ENCODE measurements at regions not wholly inside any gene's neighbourhood (a gene's known extent, or its start where the extent isn't known, plus 50 kb on each side); places are given as distances from the start of the nearest gene placed in this dataset.
"Not testable (repeated sequence)": the region's sequence is repeated elsewhere in the genome, so short reads cannot be mapped to it uniquely, and the experiment has no call there.

- H3K4me1 ChIP-seq: no peaks in the 10 kb centered on the region
- H3K4me3 ChIP-seq: no peak overlapping the region
- H3K27ac ChIP-seq: no peak overlapping the region
- H3K9me3 ChIP-seq: no peaks in the 10 kb centered on the region
- intact Hi-C loops (cut with DNase I; ENCODE audit: low total_unique reads): no loop called here
- H3K36me3 ChIP-seq: no peaks in the 10 kb centered on the region
- DNase-seq: no peak
- H3K27me3 ChIP-seq: no peaks in the 10 kb centered on the region
- TF ChIP-seq POLR2A (IDR thresholded peaks at IDR 0.05): no peak
- TF ChIP-seq, protein P1, sequence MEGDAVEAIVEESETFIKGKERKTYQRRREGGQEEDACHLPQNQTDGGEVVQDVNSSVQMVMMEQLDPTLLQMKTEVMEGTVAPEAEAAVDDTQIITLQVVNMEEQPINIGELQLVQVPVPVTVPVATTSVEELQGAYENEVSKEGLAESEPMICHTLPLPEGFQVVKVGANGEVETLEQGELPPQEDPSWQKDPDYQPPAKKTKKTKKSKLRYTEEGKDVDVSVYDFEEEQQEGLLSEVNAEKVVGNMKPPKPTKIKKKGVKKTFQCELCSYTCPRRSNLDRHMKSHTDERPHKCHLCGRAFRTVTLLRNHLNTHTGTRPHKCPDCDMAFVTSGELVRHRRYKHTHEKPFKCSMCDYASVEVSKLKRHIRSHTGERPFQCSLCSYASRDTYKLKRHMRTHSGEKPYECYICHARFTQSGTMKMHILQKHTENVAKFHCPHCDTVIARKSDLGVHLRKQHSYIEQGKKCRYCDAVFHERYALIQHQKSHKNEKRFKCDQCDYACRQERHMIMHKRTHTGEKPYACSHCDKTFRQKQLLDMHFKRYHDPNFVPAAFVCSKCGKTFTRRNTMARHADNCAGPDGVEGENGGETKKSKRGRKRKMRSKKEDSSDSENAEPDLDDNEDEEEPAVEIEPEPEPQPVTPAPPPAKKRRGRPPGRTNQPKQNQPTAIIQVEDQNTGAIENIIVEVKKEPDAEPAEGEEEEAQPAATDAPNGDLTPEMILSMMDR (IDR thresholded peaks at IDR 0.05): no peak
Measured at GRCh38 chr4:117699595-117699994, 334.7 kb upstream of the NDST3 start.

- H3K9me3 ChIP-seq: no peaks in the 10 kb centered on the region
- H3K27ac ChIP-seq: no peak overlapping the region
- DNase-seq: no peak
- no peak for TF ChIP-seq POLR2A (IDR thresholded peaks at IDR 0.05)
- TF ChIP-seq, protein P1 (IDR thresholded peaks at IDR 0.05): no peak
- intact Hi-C loops (cut with DNase I; ENCODE audit: low total_unique reads): no loop called here
- no peaks in the 10 kb centered on the region for H3K27me3 ChIP-seq
- no peaks in the 10 kb centered on the region for H3K4me1 ChIP-seq
- H3K36me3 ChIP-seq: no peaks in the 10 kb centered on the region
- H3K4me3 ChIP-seq: no peak overlapping the region
Measured at GRCh38 chr4:117700111-117700892, 334.0 kb upstream of the NDST3 start.

DNA sequence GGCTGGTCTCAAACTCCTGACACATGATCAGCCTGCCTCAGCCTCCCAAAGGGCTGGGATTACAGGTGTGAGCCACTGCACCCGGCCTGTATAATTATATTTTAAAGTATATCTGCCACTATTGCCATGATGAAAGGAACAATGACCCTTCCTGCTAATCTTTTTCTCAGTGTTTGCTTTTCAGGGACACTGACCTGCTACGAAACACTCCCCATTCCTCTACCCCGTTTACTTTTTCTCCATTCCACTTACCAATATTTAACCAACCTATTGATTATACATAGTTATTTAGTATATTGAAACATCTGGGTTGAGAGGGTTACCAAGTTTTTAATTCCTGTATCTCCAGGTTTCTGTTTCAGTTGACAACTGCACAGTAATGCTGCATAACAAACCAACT lies 331.9 kb upstream of the NDST3 start:
- no peak for DNase-seq
- no peak overlapping the region for H3K4me3 ChIP-seq
- H3K36me3 ChIP-seq: no peaks in the 10 kb centered on the region
- intact Hi-C loops (cut with DNase I; ENCODE audit: low total_unique reads): no loop called here
- no peaks in the 10 kb centered on the region for H3K4me1 ChIP-seq
- H3K27me3 ChIP-seq: no peaks in the 10 kb centered on the region
- TF ChIP-seq, protein P1 (IDR thresholded peaks at IDR 0.05): no peak
- no peak for TF ChIP-seq POLR2A (IDR thresholded peaks at IDR 0.05)
- no peak overlapping the region for H3K27ac ChIP-seq
- no peaks in the 10 kb centered on the region for H3K9me3 ChIP-seq

DNA sequence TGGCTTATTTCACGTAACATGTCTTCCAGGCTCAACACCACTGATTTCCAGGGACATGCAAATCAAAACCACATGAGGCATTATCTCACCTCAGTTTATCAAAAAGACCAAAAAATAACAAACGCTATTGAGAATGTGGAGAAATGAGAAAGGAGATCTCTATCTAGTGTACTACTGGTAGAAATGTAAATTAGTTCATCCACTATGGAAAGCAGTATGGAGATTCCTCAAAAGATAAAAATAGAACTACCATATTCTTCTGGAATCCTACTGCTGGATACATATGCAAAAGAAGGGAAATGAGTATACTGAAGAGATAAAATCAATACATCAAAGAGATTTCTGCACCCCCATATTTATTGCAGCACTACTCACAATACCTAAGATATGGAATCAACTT lies 329.6 kb upstream of the NDST3 start:
- no peak overlapping the region for H3K4me3 ChIP-seq

GRCh38 chr4:117740736-117741135 lies 293.6 kb upstream of the NDST3 start:
- intact Hi-C loops (cut with DNase I; ENCODE audit: low total_unique reads): no loop called here
- Histone ChIP-seq H3K27ac (no peak overlapping the region), H3K4me3 (no peak overlapping the region), H3K4me1 (no peaks in the 10 kb centered on the region), H3K27me3 (no peaks in the 10 kb centered on the region), H3K9me3 (no peaks in the 10 kb centered on the region), H3K36me3 (no peaks in the 10 kb centered on the region)
- no peak for DNase-seq
- TF ChIP-seq, protein P1 (IDR thresholded peaks at IDR 0.05): no peak
- no peak for TF ChIP-seq POLR2A (IDR thresholded peaks at IDR 0.05)

More for the DNA sequence above, 329.6 kb upstream of the NDST3 start:
- no peaks in the 10 kb centered on the region for H3K36me3 ChIP-seq
- no peaks in the 10 kb centered on the region for H3K27me3 ChIP-seq
- no peaks in the 10 kb centered on the region for H3K4me1 ChIP-seq
- no peak for DNase-seq
- H3K9me3 ChIP-seq: no peaks in the 10 kb centered on the region
- H3K27ac ChIP-seq: no peak overlapping the region
- TF ChIP-seq POLR2A (IDR thresholded peaks at IDR 0.05): no peak
- TF ChIP-seq, protein P1 (IDR thresholded peaks at IDR 0.05): no peak
- intact Hi-C loops (cut with DNase I; ENCODE audit: low total_unique reads): no loop called here

- DNase-seq; intact Hi-C loops (cut with DNase I; ENCODE audit: low total_unique reads); H3K9me3 ChIP-seq; H3K36me3 ChIP-seq; H3K27me3 ChIP-seq; H3K27ac ChIP-seq; H3K4me1 ChIP-seq; H3K4me3 ChIP-seq: not testable (repeated sequence)
Measured at GRCh38 chr4:117745379-117745778, 288.9 kb upstream of the NDST3 start.
